Keratinocyte (primary cell): ENCODE measurements at regions not wholly inside any gene's neighbourhood (a gene's known extent, or its start where the extent isn't known, plus 50 kb on each side); places are given as distances from the start of the nearest gene placed in this dataset.

ENCODE experiments used
- DNase-seq: peaks from one replicate; pipeline ENCODE4 v3.0.0-alpha.2; 2011; ENCODE audit warnings: low read depth, missing footprints, low spot score
- FAIRE-seq: peaks from 2 replicates; lab custom pipeline; 2011; peaks lifted over from hg19 to GRCh38; lab: Jason Lieb, UNC
- H2AFZ ChIP-seq: 2 replicates; pipeline ENCODE4 v1.6.0; 2012; ENCODE audit warnings: low read length, control low read depth, inconsistent platforms; ENCODE audit not compliant: control insufficient read depth
- H3K27ac ChIP-seq: 2 replicates; pipeline ENCODE4 v1.5.1; 2011; ENCODE audit warnings: low read length; ENCODE audit not compliant: control insufficient read depth, insufficient read depth
- H3K27me3 ChIP-seq: 3 replicates; pipeline ENCODE4 v1.6.0; 2011; ENCODE audit warnings: low read length; ENCODE audit not compliant: control insufficient read depth, insufficient read depth; ENCODE audit errors: extremely low read depth
- H3K36me3 ChIP-seq, 2 experiments: 2 replicates in 1 of 2; 3 replicates in 1 of 2; pipeline ENCODE4 v1.5.1; 2011; ENCODE audit warnings: low read length in 2 of 2, mild to moderate bottlenecking in 1 of 2; ENCODE audit not compliant: control insufficient read depth in 2 of 2, insufficient read depth in 2 of 2; ENCODE audit errors: extremely low read depth in 1 of 2
- H3K4me1 ChIP-seq: 3 replicates; pipeline ENCODE4 v1.5.1; 2011; ENCODE audit warnings: low read length; ENCODE audit not compliant: control insufficient read depth, insufficient read depth; ENCODE audit errors: extremely low read depth
- H3K4me2 ChIP-seq: 3 replicates; pipeline ENCODE4 v1.6.0; 2011; ENCODE audit warnings: low read depth, low read length; ENCODE audit not compliant: control insufficient read depth, insufficient read depth; ENCODE audit errors: extremely low read depth
- H3K4me3 ChIP-seq, 3 experiments: fragments of 200-600 bp in 1 of 3; sonication (generic) in 1 of 3; 2 replicates in 2 of 3; 3 replicates in 1 of 3; pipeline ENCODE4 v1.5.1; 2011 to 2016; ENCODE audit warnings: low read length in 3 of 3, mild to moderate bottlenecking in 3 of 3, control low read depth in 2 of 3, inconsistent platforms in 1 of 3, low read depth in 1 of 3, mixed read lengths in 1 of 3, mixed run types in 1 of 3, moderate library complexity in 1 of 3; ENCODE audit not compliant: control insufficient read depth in 2 of 3, insufficient read depth in 2 of 3; ENCODE audit errors: extremely low read depth in 1 of 3
- H3K79me2 ChIP-seq: 2 replicates; pipeline ENCODE4 v1.6.0; 2012; ENCODE audit warnings: low read length; ENCODE audit not compliant: control insufficient read depth, insufficient read depth
- H3K9ac ChIP-seq: 3 replicates; pipeline ENCODE4 v1.6.0; 2011; ENCODE audit warnings: low read length; ENCODE audit not compliant: control insufficient read depth, insufficient read depth; ENCODE audit errors: extremely low read depth
- H3K9me1 ChIP-seq: 3 replicates; pipeline ENCODE4 v1.6.0; 2011; ENCODE audit warnings: low read length; ENCODE audit not compliant: control insufficient read depth, insufficient read depth; ENCODE audit errors: extremely low read depth
- H3K9me3 ChIP-seq: 2 replicates; pipeline ENCODE4 v1.5.1; 2012; ENCODE audit warnings: low read depth, low read length; ENCODE audit not compliant: control insufficient read depth
- H4K20me1 ChIP-seq: 3 replicates; pipeline ENCODE4 v1.6.0; 2011; ENCODE audit warnings: low read length; ENCODE audit not compliant: control insufficient read depth, insufficient read depth; ENCODE audit errors: extremely low read depth
- CTCF ChIP-seq, 3 experiments: IDR thresholded peaks in 1 of 3; conservative IDR thresholded peaks in 1 of 3; optimal IDR thresholded peaks in 1 of 3; 2 replicates in 2 of 3; 3 replicates in 1 of 3; pipeline versions ENCODE3 to v1.5.1; 2011; ENCODE audit warnings: low read length in 3 of 3, mild to moderate bottlenecking in 3 of 3, moderate library complexity in 2 of 3, control low read depth in 1 of 3, inconsistent platforms in 1 of 3; ENCODE audit not compliant: insufficient read depth in 2 of 3; ENCODE audit errors: extremely low read depth in 1 of 3
- EZH2 ChIP-seq: IDR thresholded peaks from one replicate; pipeline ENCODE4 v1.6.1; 2012; ENCODE audit warnings: inconsistent platforms, mild to moderate bottlenecking, low read length, moderate library complexity
- dilution Hi-C: fragments of 300-500 bp; cut with MboI; formaldehyde crosslinking; loops from one replicate; pipeline ENCODE4 v1.7.0; 2020; ENCODE audit warnings: low sequenced_read_pairs; ENCODE audit not compliant: extremely low pct_ligation_motif_present

GRCh38 chr2:65722028-65722778, 289.8 kb upstream of the SPRED2 start:
- H3K27me3 ChIP-seq = no peaks in the 10 kb centered on the region
- H3K4me2 ChIP-seq = no peak overlapping the region
- H3K79me2 ChIP-seq = no peaks in the 10 kb centered on the region
- H3K4me1 ChIP-seq = no peaks in the 10 kb centered on the region
- H3K36me3 ChIP-seq = no peaks in the 10 kb centered on the region
- no peak overlapping the region for H2AFZ ChIP-seq
- TF ChIP-seq CTCF (optimal IDR thresholded peaks at IDR 0.05 in 1 of 3, IDR thresholded peaks at IDR 0.05 in 1 of 3, conservative IDR thresholded peaks at IDR 0.05 in 1 of 3; ENCODE audit: extremely low read depth in 1 of 3, insufficient read depth in 2 of 3, low read length in 3 of 3) (peak; percentile 25 to 68 (median 50)), EZH2 (no peak)
- H3K4me3 ChIP-seq = no peak overlapping the region
- DNase-seq = no peak
- no peak overlapping the region for H3K27ac ChIP-seq
- H3K9me3 ChIP-seq = no peaks in the 10 kb centered on the region
- no peak overlapping the region for H3K9ac ChIP-seq
- no peaks in the 10 kb centered on the region for H3K9me1 ChIP-seq
- dilution Hi-C loops = no loop called here
- no peak for FAIRE-seq
- no peaks in the 10 kb centered on the region for H4K20me1 ChIP-seq

- no peak for DNase-seq
- Histone ChIP-seq H3K36me3 (no peaks in the 10 kb centered on the region), H4K20me1 (no peaks in the 10 kb centered on the region), H3K9me3 (no peaks in the 10 kb centered on the region), H3K79me2 (no peaks in the 10 kb centered on the region), H3K4me3 (no peak overlapping the region), H3K27me3 (no peaks in the 10 kb centered on the region), H2AFZ (no peak overlapping the region), H3K4me2 (no peak overlapping the region), H3K9me1 (no peaks in the 10 kb centered on the region), H3K27ac (no peak overlapping the region), H3K9ac (no peak overlapping the region), H3K4me1 (no peaks in the 10 kb centered on the region)
- dilution Hi-C loops = no loop called here
- no peak for FAIRE-seq
- TF ChIP-seq CTCF (optimal IDR thresholded peaks at IDR 0.05 in 1 of 3, IDR thresholded peaks at IDR 0.05 in 1 of 3, conservative IDR thresholded peaks at IDR 0.05 in 1 of 3; ENCODE audit: extremely low read depth in 1 of 3, insufficient read depth in 2 of 3, low read length in 3 of 3) = no peak
- TF ChIP-seq EZH2 = no peak
Observed at GRCh38 chr2:65716698-65717097, 284.3 kb upstream of the SPRED2 start.
